Activated CD4-positive, alpha-beta T cell treated with anti-CD3 and anti-CD28 coated beads for 36 hours (primary cell): ENCODE measurements at regions not wholly inside any gene's neighbourhood (a gene's known extent, or its start where the extent isn't known, plus 50 kb on each side); places are given as distances from the start of the nearest gene placed in this dataset.
A peak's percentile ranks its signal among the peaks of the same experiment; 100 is the strongest.

ENCODE experiments used
- ATAC-seq: fragments of 200-7000 bp; cut with Tn5 transposase; one replicate; pipeline ENCODE4 v1.10.0; 2021; ENCODE audit warnings: mild to moderate bottlenecking, moderate library complexity
- CTCF ChIA-PET: fragments of 350-600 bp; sonication (Branson Sonifier 250); formaldehyde crosslinking; loops from one replicate; lab custom pipeline; 2021; ENCODE audit warnings: antibody characterized with exemption; lab: Charles Lee
- POLR2A ChIA-PET: fragments of 350-600 bp; sonication (Branson Sonifier 250); formaldehyde crosslinking; loops from one replicate; lab custom pipeline; 2021; ENCODE audit warnings: antibody characterized with exemption, inconsistent platforms; lab: Charles Lee
- DNase-seq: peaks from one replicate; pipeline ENCODE4 v3.0.0-alpha.2; 2020
- H3K27ac Mint-ChIP-seq: one replicate; pipeline ENCODE4 v1.8.0; 2021; ENCODE audit warnings: mixed read lengths
- H3K27me3 Mint-ChIP-seq: one replicate; pipeline ENCODE4 v1.8.0; 2021; ENCODE audit warnings: mixed read lengths
- H3K36me3 Mint-ChIP-seq: one replicate; pipeline ENCODE4 v1.8.0; 2021; ENCODE audit warnings: low read depth, mixed read lengths
- H3K4me1 Mint-ChIP-seq: one replicate; pipeline ENCODE4 v1.8.0; 2021; ENCODE audit warnings: mixed read lengths
- H3K4me3 Mint-ChIP-seq: one replicate; pipeline ENCODE4 v1.8.0; 2021; ENCODE audit warnings: mild to moderate bottlenecking, moderate library complexity, mixed read lengths
- H3K9me3 Mint-ChIP-seq: one replicate; pipeline ENCODE4 v1.8.0; 2021; ENCODE audit warnings: low read depth, mixed read lengths
- intact Hi-C, 2 experiments: fragments of 100-400 bp; cut with DNase I in 1 of 2; cut with micrococcal nuclease in 1 of 2; formaldehyde crosslinking; loops; one replicate each; pipeline versions ENCODE4 v1.14.2 to v1.15.1; 2022 to 2024; cut with DNase I, micrococcal nuclease

DNA sequence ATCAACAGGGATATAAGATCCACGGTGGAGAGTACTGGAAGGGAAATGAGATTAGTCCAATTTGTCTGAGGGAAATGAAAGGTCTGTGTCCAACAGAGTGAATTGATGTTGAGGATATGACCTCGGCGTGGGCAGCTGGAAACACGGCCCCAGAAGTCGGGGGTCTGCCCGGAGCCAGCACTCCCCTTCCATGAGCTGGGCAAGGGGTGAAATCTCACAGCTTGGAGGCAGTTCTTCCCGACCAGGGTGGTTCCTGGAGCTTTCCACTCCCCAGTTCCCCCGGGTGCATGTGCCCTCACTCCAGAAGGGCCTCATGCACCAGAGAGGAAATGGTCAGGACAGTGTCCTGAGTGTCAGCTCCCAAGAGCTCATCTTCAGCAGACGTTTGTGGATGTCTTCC lies 264.7 kb upstream of the PPP2R2D start:
- DNase-seq (no peak), ATAC-seq (no peak)
- Mint-ChIP-seq H3K4me1 (peaks cover 4% of the 10 kb centered on the region), H3K36me3 (no peaks in the 10 kb centered on the region), H3K9me3 (peaks cover 9% of the 10 kb centered on the region), H3K27me3 (peaks cover 7% of the 10 kb centered on the region), H3K27ac (no peak overlapping the region), H3K4me3 (no peak overlapping the region)
- ChIA-PET POLR2A (no interaction called here), CTCF (no interaction called here)
- intact Hi-C loops = no loop called here

DNA sequence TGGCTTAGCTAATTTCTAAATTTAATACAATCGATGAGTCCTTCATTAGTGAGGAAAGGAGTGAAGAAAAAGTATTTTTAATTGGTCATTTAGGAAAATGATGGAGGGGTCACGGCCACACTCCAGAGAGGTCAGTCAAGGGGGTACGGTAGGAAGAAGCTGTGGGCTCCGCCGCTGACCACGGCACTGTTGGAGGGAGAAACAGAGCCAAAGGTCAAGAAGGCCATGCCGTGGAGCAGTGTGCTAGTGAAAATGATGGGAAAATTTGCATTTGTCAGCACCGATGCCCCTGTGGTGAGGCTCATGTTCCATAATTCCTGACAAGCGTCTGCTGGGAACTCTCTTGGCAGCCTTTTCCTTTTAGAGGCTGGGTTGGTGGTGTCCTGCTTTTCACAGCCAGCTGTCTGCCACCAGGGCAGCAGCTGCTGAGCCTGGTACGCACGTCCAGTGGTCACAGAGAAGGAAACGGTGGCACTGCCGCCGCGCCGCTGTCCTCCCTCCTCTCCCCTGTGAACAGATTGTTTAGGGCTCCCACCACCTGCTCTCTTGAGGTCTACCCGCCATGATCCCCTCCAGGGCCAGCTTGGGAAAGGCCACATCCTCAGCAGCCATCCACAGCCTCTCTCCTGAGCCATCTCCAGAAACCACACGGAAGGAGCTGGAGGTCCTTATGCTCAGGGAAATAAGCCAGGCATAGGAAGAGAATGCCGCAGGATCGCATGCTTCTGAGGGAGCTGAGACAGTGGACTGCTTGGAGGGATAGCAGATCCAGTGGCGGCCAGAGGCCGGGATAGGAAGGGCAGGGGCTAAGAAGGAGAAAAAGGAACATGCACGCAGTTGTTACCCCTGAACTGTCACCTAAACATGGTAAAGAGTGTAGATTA lies 263.7 kb upstream of the PPP2R2D start:
- ChIA-PET CTCF (no interaction called here), POLR2A (no interaction called here)
- H3K4me3 Mint-ChIP-seq = no peak overlapping the region
- H3K9me3 Mint-ChIP-seq = peaks cover 9% of the 10 kb centered on the region
- peaks cover 8% of the 10 kb centered on the region for H3K4me1 Mint-ChIP-seq
- ATAC-seq = no peak
- intact Hi-C loops = no loop called here
- DNase-seq = no peak
- no peak overlapping the region for H3K27ac Mint-ChIP-seq
- H3K36me3 Mint-ChIP-seq = no peaks in the 10 kb centered on the region
- peaks cover 7% of the 10 kb centered on the region for H3K27me3 Mint-ChIP-seq

DNA sequence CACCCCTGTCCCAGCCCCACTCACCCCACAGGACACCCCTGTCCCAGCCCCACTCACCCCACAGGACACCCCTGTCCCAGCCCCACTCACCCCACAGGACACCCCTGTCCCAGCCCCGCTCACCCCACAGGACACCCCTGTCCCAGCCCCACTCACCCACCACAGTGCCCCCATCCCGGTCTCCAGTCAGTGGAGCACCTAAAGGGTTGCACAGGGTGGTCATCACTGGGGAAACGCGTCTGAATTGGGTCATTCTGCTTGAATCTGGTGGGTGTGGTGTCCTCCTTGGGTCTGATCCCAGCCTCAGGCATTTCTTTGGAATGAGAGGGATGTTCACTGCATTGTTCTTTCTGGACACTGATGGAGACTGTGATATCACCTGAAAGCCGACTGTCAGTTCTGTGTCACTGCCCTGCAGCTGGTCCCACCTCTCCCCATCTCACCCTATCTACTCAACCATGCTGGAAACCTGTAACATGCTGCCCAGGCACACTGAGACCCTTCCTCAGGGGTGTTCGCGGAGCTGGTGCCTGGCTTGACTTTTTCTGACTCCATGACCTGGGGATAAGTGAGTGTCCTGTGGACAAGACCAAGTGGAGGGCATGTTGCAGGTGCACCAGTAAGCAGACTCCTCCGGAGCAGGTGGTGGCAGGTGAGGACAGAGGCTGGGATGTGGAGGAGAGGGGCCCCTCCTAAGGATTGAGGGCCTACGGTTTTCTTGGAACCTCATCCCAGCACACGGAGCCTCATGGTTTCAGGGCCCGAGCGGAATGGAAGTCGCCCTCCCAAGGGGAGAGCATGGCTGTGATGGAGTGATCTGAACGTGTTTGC lies 262.5 kb upstream of the PPP2R2D start:
- ATAC-seq (no peak), DNase-seq (no peak)
- POLR2A ChIA-PET = no interaction called here
- peaks cover 7% of the 10 kb centered on the region for H3K27me3 Mint-ChIP-seq
- H3K9me3 Mint-ChIP-seq = peaks cover 9% of the 10 kb centered on the region
- CTCF ChIA-PET = no interaction called here
- H3K4me3 Mint-ChIP-seq = no peak overlapping the region
- no peaks in the 10 kb centered on the region for H3K36me3 Mint-ChIP-seq
- intact Hi-C loops = no loop called here
- peaks cover 8% of the 10 kb centered on the region for H3K4me1 Mint-ChIP-seq
- H3K27ac Mint-ChIP-seq = no peak overlapping the region

DNA sequence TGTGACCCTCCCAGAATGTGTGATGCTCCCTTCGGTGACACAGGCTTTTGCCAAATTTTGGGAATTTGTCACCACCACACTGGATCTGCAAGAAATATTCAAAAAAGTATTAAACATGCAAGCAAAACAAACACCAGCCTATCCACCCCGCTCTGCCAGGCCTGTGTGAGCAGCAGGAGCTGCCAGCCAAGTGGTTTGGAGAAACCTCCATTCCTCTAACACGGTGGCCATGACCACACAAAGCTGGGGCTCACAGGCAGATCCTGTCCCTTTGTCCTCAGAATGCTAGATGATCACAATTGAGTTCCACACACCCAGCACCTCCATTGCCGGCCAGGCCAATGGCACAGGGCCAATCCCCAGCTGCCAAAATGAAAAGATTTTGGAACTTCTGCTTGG lies 261.9 kb upstream of the PPP2R2D start:
- H3K27ac Mint-ChIP-seq = no peak overlapping the region
- CTCF ChIA-PET = no interaction called here
- peaks cover 8% of the 10 kb centered on the region for H3K4me1 Mint-ChIP-seq
- peaks cover 9% of the 10 kb centered on the region for H3K9me3 Mint-ChIP-seq
- no peak for DNase-seq
- no peak overlapping the region for H3K4me3 Mint-ChIP-seq
- intact Hi-C loops = no loop called here
- POLR2A ChIA-PET = no interaction called here
- H3K27me3 Mint-ChIP-seq = peaks cover 7% of the 10 kb centered on the region
- no peak for ATAC-seq
- H3K36me3 Mint-ChIP-seq = no peaks in the 10 kb centered on the region

DNA sequence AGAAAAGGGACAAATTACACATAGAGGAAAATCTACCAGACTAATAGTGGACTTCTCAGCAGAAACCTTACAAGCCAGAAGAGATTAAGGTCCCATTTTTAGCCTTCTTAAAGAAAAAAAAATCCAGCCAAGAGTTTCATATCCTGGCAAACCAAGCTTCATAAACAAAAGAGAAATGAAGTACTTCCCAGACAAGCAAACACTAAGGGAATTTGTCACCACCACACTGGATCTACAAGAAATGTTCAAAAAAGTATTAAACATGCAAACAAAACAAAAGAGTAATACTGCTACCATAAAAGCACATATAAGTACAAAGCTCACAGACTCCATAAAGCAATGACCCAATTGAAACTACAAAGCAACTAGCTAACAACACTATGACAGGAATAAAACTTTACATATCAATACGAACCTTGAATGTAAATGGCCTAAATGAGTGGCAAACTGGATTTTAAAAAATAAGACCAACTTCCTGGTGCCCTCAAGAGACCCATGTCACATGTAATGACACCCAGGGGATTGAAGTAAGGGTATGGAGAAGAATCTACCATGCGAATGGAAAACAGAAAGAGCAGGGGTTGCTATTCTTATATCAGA lies 260.7 kb upstream of the PPP2R2D start:
- ChIA-PET POLR2A (no interaction called here), CTCF (no interaction called here)
- DNase-seq (no peak), ATAC-seq (no peak)
- Mint-ChIP-seq H3K36me3 (no peaks in the 10 kb centered on the region), H3K9me3 (peaks cover 9% of the 10 kb centered on the region), H3K4me1 (peaks cover 8% of the 10 kb centered on the region), H3K27me3 (peaks cover 7% of the 10 kb centered on the region), H3K27ac (no peak overlapping the region), H3K4me3 (no peak overlapping the region)
- intact Hi-C loops = no loop called here

DNA sequence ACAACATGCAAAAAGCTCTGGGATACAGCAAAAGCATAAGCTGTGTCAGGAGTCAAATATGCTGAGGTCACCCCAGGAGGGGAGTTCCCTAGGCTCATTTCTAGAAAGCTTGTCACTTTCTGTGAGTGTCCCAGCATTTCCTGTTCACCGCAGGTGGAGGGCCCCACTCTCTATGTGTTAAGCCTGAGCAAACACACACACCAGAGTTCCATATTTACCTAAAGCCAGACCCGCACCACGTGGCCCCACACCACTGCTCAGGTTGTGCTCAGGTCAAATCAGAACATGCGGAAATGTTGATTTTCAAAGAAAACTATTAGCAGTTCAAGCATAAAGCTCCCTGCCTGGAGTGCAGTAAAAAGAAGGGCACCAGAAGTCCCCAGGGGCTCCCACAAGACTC lies 259.6 kb upstream of the PPP2R2D start:
- Mint-ChIP-seq H3K27ac (no peak overlapping the region), H3K4me1 (peaks cover 8% of the 10 kb centered on the region), H3K4me3 (no peak overlapping the region), H3K9me3 (peaks cover 9% of the 10 kb centered on the region), H3K36me3 (no peaks in the 10 kb centered on the region), H3K27me3 (peaks cover 5% of the 10 kb centered on the region)
- intact Hi-C loops = no loop called here
- DNase-seq (peak; percentile 61), ATAC-seq (peak; percentile 99)
- ChIA-PET CTCF (interaction anchor here (0.5 kb wide), 1 partner anchor 13 kb away, joined by 3 read pairs; no protein-coding TSS in a partner anchor), POLR2A (interaction anchor here (0.6 kb wide), 1 partner anchor 1476 kb away, joined by 3 read pairs; no protein-coding TSS in a partner anchor)

DNA sequence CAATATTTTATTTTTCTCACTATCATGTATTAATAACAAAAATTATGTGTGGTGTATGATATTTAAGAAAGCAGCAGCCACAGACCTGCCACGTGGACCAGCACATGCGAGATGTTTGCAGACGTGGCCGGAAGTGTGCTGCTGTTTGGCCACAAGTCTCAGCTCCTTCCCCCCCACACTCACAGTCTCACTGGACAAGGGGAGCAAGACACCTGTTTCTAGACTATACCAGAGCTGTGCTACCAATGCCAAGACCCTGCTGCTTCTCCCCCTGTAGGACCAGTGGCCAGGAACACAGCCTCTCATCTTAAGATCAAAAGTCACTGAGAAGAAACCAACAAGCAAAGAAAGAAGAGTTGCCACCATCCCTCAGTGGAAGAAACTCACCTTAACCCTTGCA lies 258.9 kb upstream of the PPP2R2D start:
- no peak for ATAC-seq
- no peak for DNase-seq
- POLR2A ChIA-PET = no interaction called here
- no peak overlapping the region for H3K4me3 Mint-ChIP-seq
- intact Hi-C loops = no loop called here
- peaks cover 8% of the 10 kb centered on the region for H3K4me1 Mint-ChIP-seq
- peaks cover 9% of the 10 kb centered on the region for H3K9me3 Mint-ChIP-seq
- H3K36me3 Mint-ChIP-seq = no peaks in the 10 kb centered on the region
- peaks cover 2% of the 10 kb centered on the region for H3K27me3 Mint-ChIP-seq
- CTCF ChIA-PET = no interaction called here
- H3K27ac Mint-ChIP-seq = no peak overlapping the region

DNA sequence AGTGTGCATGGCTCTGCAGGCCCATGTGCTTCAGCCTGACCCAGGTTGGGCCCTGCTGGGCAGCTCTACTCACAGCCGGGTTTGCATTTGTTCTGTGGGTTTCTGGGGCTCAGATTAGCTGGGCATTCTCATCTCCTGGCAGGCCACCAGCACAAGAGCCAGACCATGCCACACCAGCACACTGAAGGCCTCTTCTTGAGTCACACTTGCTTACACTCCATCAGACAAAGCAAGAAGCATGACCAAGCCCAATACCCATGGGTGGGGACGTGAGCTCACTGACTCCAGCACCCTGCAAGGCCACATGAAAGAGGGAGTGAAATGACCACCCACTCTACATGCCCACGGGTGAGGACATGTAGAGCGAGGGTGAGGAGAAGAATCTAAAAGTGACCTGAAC lies 257.8 kb upstream of the PPP2R2D start:
- ChIA-PET CTCF (no interaction called here), POLR2A (no interaction called here)
- ATAC-seq (no peak), DNase-seq (no peak)
- no peak overlapping the region for H3K4me3 Mint-ChIP-seq
- H3K27ac Mint-ChIP-seq = no peak overlapping the region
- H3K27me3 Mint-ChIP-seq = peaks cover 2% of the 10 kb centered on the region
- intact Hi-C loops = no loop called here
- peaks cover 9% of the 10 kb centered on the region for H3K9me3 Mint-ChIP-seq
- peaks cover 8% of the 10 kb centered on the region for H3K4me1 Mint-ChIP-seq
- no peaks in the 10 kb centered on the region for H3K36me3 Mint-ChIP-seq

DNA sequence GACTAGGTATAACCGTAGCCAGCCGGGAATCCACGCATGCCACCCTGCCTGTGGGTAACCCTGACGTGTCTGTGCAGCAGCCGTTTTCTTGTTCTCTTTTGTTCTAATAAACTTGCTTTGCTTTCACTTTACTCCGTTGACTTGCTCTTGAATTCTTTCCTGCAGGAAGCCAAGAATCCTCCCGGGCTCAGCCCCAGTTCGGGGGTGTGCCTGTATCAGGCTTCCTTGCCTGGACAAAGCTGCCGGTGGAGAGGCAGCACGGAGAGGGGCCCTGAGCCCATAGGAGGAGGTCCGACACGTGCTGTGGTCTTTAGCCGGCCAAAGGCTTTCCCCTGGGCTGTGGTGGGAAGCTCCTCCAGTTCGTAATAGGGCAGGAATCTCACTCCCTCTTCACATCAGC lies 256.5 kb upstream of the PPP2R2D start:
- ATAC-seq (no peak), DNase-seq (no peak)
- Mint-ChIP-seq H3K27ac (no peak overlapping the region), H3K4me3 (no peak overlapping the region), H3K36me3 (no peaks in the 10 kb centered on the region), H3K9me3 (peaks cover 9% of the 10 kb centered on the region), H3K4me1 (peaks cover 8% of the 10 kb centered on the region), H3K27me3 (peaks cover 2% of the 10 kb centered on the region)
- intact Hi-C loops = no loop called here
- CTCF ChIA-PET = no interaction called here
- POLR2A ChIA-PET = no interaction called here

DNA sequence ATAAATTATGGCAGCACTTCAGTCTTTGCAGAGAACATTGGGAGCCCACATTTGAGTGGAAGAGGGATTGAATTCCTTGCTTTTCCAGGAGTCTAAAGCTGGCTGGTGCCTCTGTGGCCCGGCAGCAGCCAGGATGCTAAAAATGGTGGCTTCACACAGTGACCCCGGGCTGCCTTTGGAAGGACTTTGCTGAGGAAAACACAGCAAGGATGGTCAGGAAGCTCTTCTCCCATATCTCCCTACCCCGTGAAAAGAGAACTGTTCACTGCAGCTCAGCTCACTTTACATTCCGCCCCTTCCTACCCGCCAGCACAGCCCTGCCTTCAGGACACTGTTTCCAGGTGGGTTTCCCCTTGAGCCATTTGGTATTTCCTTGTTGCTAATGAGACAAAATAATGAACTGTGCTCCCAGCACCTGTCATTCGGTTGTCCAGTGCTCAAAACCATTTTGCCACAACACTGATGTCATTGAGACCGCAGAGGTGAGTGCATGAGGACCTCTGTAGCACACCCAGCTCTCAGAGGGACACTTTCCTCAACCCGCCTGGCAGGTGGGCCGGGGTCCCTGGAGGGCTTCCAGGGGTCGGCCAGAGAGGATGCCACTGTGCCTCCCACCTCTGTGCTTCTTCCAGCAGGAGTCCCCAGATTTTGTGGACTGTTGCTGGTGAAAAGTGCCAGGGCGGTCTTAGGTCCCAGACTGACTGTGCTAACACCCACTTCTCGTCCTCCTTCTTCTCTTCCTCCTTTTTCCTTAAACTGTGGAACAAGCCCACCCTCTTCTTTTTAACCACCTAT lies 255.7 kb upstream of the PPP2R2D start:
- no peak overlapping the region for H3K27ac Mint-ChIP-seq
- H3K9me3 Mint-ChIP-seq = peaks cover 5% of the 10 kb centered on the region
- POLR2A ChIA-PET = no interaction called here
- no peak overlapping the region for H3K4me3 Mint-ChIP-seq
- no peak for DNase-seq
- no peaks in the 10 kb centered on the region for H3K36me3 Mint-ChIP-seq
- H3K4me1 Mint-ChIP-seq = peaks cover 8% of the 10 kb centered on the region
- ATAC-seq = no peak
- CTCF ChIA-PET = no interaction called here
- intact Hi-C loops = no loop called here
- peaks cover 2% of the 10 kb centered on the region for H3K27me3 Mint-ChIP-seq

DNA sequence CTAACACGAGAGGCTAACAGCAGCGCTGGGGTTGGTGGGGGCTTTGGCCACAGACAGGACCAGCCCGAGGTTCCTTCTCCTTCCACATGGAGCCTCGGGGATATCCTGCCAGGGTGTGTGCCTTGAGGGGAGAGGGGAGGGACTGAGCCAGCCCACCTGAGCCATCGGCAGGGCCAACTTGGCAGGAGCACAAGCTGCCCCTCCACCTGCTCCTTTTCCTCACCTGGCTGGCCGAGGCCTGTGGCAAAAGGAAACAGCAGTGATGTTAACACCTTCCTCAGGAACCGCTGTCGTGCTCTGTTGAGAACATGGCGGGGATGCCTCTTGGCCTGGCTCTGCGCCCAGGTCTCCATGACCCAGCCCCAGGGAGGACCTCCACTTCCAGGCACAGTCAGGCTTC lies 255.1 kb upstream of the PPP2R2D start:
- peaks cover 8% of the 10 kb centered on the region for H3K4me1 Mint-ChIP-seq
- peaks cover 3% of the 10 kb centered on the region for H3K9me3 Mint-ChIP-seq
- no peak overlapping the region for H3K4me3 Mint-ChIP-seq
- intact Hi-C loops = no loop called here
- H3K27me3 Mint-ChIP-seq = peaks cover 2% of the 10 kb centered on the region
- no peak for DNase-seq
- H3K36me3 Mint-ChIP-seq = no peaks in the 10 kb centered on the region
- no peak overlapping the region for H3K27ac Mint-ChIP-seq
- CTCF ChIA-PET = no interaction called here
- POLR2A ChIA-PET = no interaction called here
- no peak for ATAC-seq
